Activated B cell treated with CpG ODN at 0.5 μM for 24 hours (primary cell): ENCODE measurements at regions not wholly inside any gene's neighbourhood (a gene's known extent, or its start where the extent isn't known, plus 50 kb on each side); places are given as distances from the start of the nearest gene placed in this dataset.

ENCODE experiments used
- ATAC-seq: fragments of 200-7000 bp; cut with Tn5 transposase; one replicate; pipeline ENCODE4 v1.10.0; 2021; ENCODE audit warnings: low read depth, mild to moderate bottlenecking, moderate library complexity
- CTCF ChIA-PET: fragments of 350-600 bp; sonication (Branson Sonifier 250); formaldehyde crosslinking; loops from one replicate; lab custom pipeline; 2021; ENCODE audit warnings: antibody characterized with exemption; lab: Charles Lee
- POLR2A ChIA-PET: fragments of 350-600 bp; sonication (Branson Sonifier 250); formaldehyde crosslinking; loops from one replicate; lab custom pipeline; 2021; ENCODE audit warnings: antibody characterized with exemption; lab: Charles Lee
- DNase-seq: peaks from one replicate; pipeline ENCODE4 v3.0.0; 2022
- H3K27ac Mint-ChIP-seq: one replicate; pipeline ENCODE4 v1.8.0; 2020; ENCODE audit warnings: mixed read lengths
- H3K27me3 Mint-ChIP-seq: one replicate; pipeline ENCODE4 v1.8.0; 2021; ENCODE audit warnings: mixed read lengths
- H3K36me3 Mint-ChIP-seq: one replicate; pipeline ENCODE4 v1.8.0; 2021; ENCODE audit warnings: low read depth, mixed read lengths
- H3K4me1 Mint-ChIP-seq: one replicate; pipeline ENCODE4 v1.8.0; 2021; ENCODE audit warnings: mixed read lengths
- H3K4me3 Mint-ChIP-seq: one replicate; pipeline ENCODE4 v1.8.0; 2020; ENCODE audit warnings: mild to moderate bottlenecking, mixed read lengths
- H3K9me3 Mint-ChIP-seq: one replicate; pipeline ENCODE4 v1.8.0; 2020; ENCODE audit warnings: mixed read lengths
- CTCF ChIP-seq: fragments of 200-600 bp; IDR thresholded peaks from one replicate; pipeline ENCODE4 v1.8.0; 2022; ENCODE audit warnings: antibody characterized with exemption, mild to moderate bottlenecking
- intact Hi-C: fragments of 100-400 bp; cut with micrococcal nuclease; formaldehyde crosslinking; loops from one replicate; pipeline ENCODE4 v1.15.1; 2024

DNA sequence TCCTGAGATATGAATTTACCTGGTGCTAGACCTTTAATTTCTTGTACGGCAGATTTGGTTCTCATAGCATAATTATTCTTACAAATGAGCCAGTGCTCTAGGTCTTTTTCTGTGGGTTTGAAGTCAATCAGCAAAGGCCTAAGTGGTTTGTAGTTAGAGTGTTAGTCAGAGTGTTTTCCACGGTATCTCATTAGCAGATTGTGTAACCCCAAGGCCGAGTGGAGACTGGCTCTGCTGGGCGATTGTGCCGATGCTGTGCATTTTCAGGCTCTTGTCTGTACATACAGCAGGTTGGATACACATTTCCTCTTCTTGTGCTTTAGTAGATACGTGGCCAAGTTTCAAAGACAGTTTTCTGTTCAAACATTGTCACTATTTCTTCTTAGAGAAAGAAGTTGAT, 78.6 kb upstream of the CA10 start:
- H3K36me3 Mint-ChIP-seq, result no peaks in the 10 kb centered on the region
- no peak overlapping the region for H3K4me3 Mint-ChIP-seq
- intact Hi-C loops, result no loop called here
- no peak overlapping the region for H3K27ac Mint-ChIP-seq
- no peaks in the 10 kb centered on the region for H3K9me3 Mint-ChIP-seq
- DNase-seq (no peak), ATAC-seq (no peak)
- H3K27me3 Mint-ChIP-seq, result no peaks in the 10 kb centered on the region
- no peak for TF ChIP-seq CTCF
- no peaks in the 10 kb centered on the region for H3K4me1 Mint-ChIP-seq
- ChIA-PET POLR2A (no interaction called here), CTCF (no interaction called here)

- no peak overlapping the region for H3K27ac Mint-ChIP-seq
- intact Hi-C loops, result no loop called here
- no peaks in the 10 kb centered on the region for H3K27me3 Mint-ChIP-seq
- no peak for TF ChIP-seq CTCF
- H3K4me1 Mint-ChIP-seq, result no peaks in the 10 kb centered on the region
- CTCF ChIA-PET, result no interaction called here
- H3K9me3 Mint-ChIP-seq, result no peaks in the 10 kb centered on the region
- POLR2A ChIA-PET, result no interaction called here
- DNase-seq, result no peak
- no peaks in the 10 kb centered on the region for H3K36me3 Mint-ChIP-seq
- H3K4me3 Mint-ChIP-seq, result no peak overlapping the region
- no peak for ATAC-seq
Measured at GRCh38 chr17:52235516-52235915, 77.0 kb upstream of the CA10 start.

- H3K27ac Mint-ChIP-seq, result no peak overlapping the region
- no peak overlapping the region for H3K4me3 Mint-ChIP-seq
- TF ChIP-seq CTCF, result no peak
- intact Hi-C loops, result no loop called here
- CTCF ChIA-PET, result no interaction called here
- H3K9me3 Mint-ChIP-seq, result no peaks in the 10 kb centered on the region
- no peaks in the 10 kb centered on the region for H3K36me3 Mint-ChIP-seq
- H3K27me3 Mint-ChIP-seq, result no peaks in the 10 kb centered on the region
- DNase-seq, result no peak
- no peaks in the 10 kb centered on the region for H3K4me1 Mint-ChIP-seq
- POLR2A ChIA-PET, result no interaction called here
- no peak for ATAC-seq
Measured at GRCh38 chr17:52233632-52234031, 75.1 kb upstream of the CA10 start.

DNA sequence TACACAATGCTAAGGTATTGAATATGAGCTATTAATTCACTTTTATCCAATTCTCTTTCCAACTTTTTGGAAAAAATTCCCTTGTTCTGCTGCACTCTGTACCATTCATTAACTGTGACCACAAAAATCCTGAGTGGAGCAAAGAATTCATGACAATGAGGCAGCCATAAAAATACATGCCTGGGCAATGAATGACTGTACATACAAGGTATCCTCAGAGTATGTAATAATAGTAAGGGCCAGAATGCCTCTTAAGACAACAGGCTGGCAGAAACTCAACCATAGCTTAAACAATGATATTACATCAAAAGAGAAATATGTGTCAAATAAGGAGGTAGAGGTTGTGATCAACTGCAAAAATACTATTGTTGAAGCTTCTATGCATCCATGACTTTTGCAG, 74.7 kb upstream of the CA10 start:
- ATAC-seq (no peak), DNase-seq (no peak)
- H3K27me3 Mint-ChIP-seq, result no peaks in the 10 kb centered on the region
- POLR2A ChIA-PET, result no interaction called here
- no peaks in the 10 kb centered on the region for H3K4me1 Mint-ChIP-seq
- H3K36me3 Mint-ChIP-seq, result no peaks in the 10 kb centered on the region
- CTCF ChIA-PET, result no interaction called here
- no peak overlapping the region for H3K27ac Mint-ChIP-seq
- H3K4me3 Mint-ChIP-seq, result no peak overlapping the region
- intact Hi-C loops, result no loop called here
- H3K9me3 Mint-ChIP-seq, result no peaks in the 10 kb centered on the region
- no peak for TF ChIP-seq CTCF

GRCh38 chr17:52228823-52229222, 70.3 kb upstream of the CA10 start:
- ChIA-PET CTCF (no interaction called here), POLR2A (no interaction called here)
- no peaks in the 10 kb centered on the region for H3K27me3 Mint-ChIP-seq
- H3K4me1 Mint-ChIP-seq, result no peaks in the 10 kb centered on the region
- no peak for DNase-seq
- H3K27ac Mint-ChIP-seq, result no peak overlapping the region
- intact Hi-C loops, result no loop called here
- TF ChIP-seq CTCF, result no peak
- H3K9me3 Mint-ChIP-seq, result no peaks in the 10 kb centered on the region
- H3K36me3 Mint-ChIP-seq, result no peaks in the 10 kb centered on the region
- no peak for ATAC-seq
- no peak overlapping the region for H3K4me3 Mint-ChIP-seq
